GM12865 (cell line): ENCODE measurements at regions not wholly inside any gene's neighbourhood (a gene's known extent, or its start where the extent isn't known, plus 50 kb on each side); places are given as distances from the start of the nearest gene placed in this dataset.

ENCODE experiments used
- DNase-seq: peaks from one replicate; pipeline ENCODE4 v3.0.0; 2010; ENCODE audit warnings: low read depth
- H3K4me3 ChIP-seq: 2 replicates; pipeline ENCODE4 v1.5.1; 2011; ENCODE audit warnings: mild to moderate bottlenecking, low read depth, low read length, control low read depth
- CTCF ChIP-seq: IDR thresholded peaks from 2 replicates; pipeline ENCODE4 v1.5.1; 2011; ENCODE audit warnings: low read length, control low read depth, low read depth, inconsistent platforms; ENCODE audit not compliant: insufficient read depth; ENCODE audit errors: missing control alignments

GRCh38 chr7:45455662-45456061 is 118.5 kb upstream of the ADCY1 start:
- no peak for DNase-seq
- no peak for TF ChIP-seq CTCF
- no peak overlapping the region for H3K4me3 ChIP-seq

GRCh38 chr7:45456105-45456504 is 118.1 kb upstream of the ADCY1 start:
- DNase-seq = no peak
- no peak for TF ChIP-seq CTCF
- H3K4me3 ChIP-seq = no peak overlapping the region

- DNase-seq = no peak
- no peak overlapping the region for H3K4me3 ChIP-seq
- no peak for TF ChIP-seq CTCF
These were observed 117.2 kb upstream of the ADCY1 start for GRCh38 chr7:45456747-45457524.

- DNase-seq = no peak
- no peak overlapping the region for H3K4me3 ChIP-seq
- TF ChIP-seq CTCF = no peak
These were observed 116.6 kb upstream of the ADCY1 start for GRCh38 chr7:45457591-45457990.

- DNase-seq = no peak
- no peak for TF ChIP-seq CTCF
- H3K4me3 ChIP-seq = no peak overlapping the region
These were observed 114.7 kb upstream of the ADCY1 start for GRCh38 chr7:45459476-45459875.

- no peak for TF ChIP-seq CTCF
- DNase-seq = no peak
- H3K4me3 ChIP-seq = no peak overlapping the region
These were observed 113.8 kb upstream of the ADCY1 start for GRCh38 chr7:45460379-45460778.

GRCh38 chr7:45461026-45461425 is 113.1 kb upstream of the ADCY1 start:
- no peak for TF ChIP-seq CTCF
- DNase-seq = no peak
- H3K4me3 ChIP-seq = no peak overlapping the region
